ENCODE measurements at regions not wholly inside any gene's neighbourhood (a gene's known extent, or its start where the extent isn't known, plus 50 kb on each side); places are given as distances from the start of the nearest gene placed in this dataset.

DNA sequence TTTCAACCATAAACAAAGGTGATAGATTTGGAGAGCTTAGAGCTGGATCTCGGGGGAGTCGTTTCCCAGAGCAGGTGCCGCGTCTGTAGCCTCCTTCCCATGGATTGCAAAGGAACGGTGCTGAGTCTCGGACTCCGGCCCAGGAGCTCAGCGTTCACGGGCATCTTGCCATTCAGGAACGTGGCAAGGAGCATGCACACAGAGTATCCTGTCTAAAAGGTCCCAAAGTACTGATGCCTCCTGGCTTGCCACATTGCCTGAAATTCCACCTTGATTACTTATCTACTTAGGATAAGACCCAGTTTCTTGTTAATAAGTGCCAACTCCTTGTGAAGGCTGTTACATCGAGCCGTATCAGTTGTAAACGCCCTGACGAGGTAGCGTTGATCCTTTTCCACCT is 197.8 kb upstream of the MYT1L start:
- TF ChIP-seq, protein P1, sequence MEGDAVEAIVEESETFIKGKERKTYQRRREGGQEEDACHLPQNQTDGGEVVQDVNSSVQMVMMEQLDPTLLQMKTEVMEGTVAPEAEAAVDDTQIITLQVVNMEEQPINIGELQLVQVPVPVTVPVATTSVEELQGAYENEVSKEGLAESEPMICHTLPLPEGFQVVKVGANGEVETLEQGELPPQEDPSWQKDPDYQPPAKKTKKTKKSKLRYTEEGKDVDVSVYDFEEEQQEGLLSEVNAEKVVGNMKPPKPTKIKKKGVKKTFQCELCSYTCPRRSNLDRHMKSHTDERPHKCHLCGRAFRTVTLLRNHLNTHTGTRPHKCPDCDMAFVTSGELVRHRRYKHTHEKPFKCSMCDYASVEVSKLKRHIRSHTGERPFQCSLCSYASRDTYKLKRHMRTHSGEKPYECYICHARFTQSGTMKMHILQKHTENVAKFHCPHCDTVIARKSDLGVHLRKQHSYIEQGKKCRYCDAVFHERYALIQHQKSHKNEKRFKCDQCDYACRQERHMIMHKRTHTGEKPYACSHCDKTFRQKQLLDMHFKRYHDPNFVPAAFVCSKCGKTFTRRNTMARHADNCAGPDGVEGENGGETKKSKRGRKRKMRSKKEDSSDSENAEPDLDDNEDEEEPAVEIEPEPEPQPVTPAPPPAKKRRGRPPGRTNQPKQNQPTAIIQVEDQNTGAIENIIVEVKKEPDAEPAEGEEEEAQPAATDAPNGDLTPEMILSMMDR (IDR thresholded peaks at IDR 0.05; ENCODE audit: low read depth, low read length, poor library complexity, severe bottlenecking) = no peak
- TF ChIP-seq EZH2phosphoT487 (IDR thresholded peaks at IDR 0.05; ENCODE audit: borderline replicate concordance, low read length) = no peak

Data from DOHH2 (cell line).